H9 (cell line): ENCODE measurements at regions not wholly inside any gene's neighbourhood (a gene's known extent, or its start where the extent isn't known, plus 50 kb on each side); places are given as distances from the start of the nearest gene placed in this dataset.

ENCODE experiments used
- DNase-seq: peaks from one replicate; pipeline ENCODE4 v3.0.0-alpha.2; 2017
- H2AFZ ChIP-seq: one replicate; pipeline ENCODE4 v1.6.1; 2013; ENCODE audit warnings: mild to moderate bottlenecking, low read length, control low read depth, moderate library complexity
- H2AK5ac ChIP-seq: 2 replicates; pipeline ENCODE4 v1.6.1; 2013; ENCODE audit warnings: low read length, control low read depth, mixed read lengths; ENCODE audit not compliant: insufficient read length
- H2BK120ac ChIP-seq: one replicate; pipeline ENCODE4 v1.6.1; 2013; ENCODE audit warnings: low read depth, mild to moderate bottlenecking, low read length, control low read depth, inconsistent platforms; ENCODE audit not compliant: poor library complexity, severe bottlenecking
- H2BK12ac ChIP-seq: 2 replicates; pipeline ENCODE4 v1.6.1; 2013; ENCODE audit warnings: low read length, control low read depth, mixed read lengths, low read depth; ENCODE audit not compliant: insufficient read length
- H2BK15ac ChIP-seq: 2 replicates; pipeline ENCODE4 v1.6.1; 2013; ENCODE audit warnings: low read depth, low read length, control low read depth
- H2BK20ac ChIP-seq: one replicate; pipeline ENCODE4 v1.6.1; 2013; ENCODE audit warnings: low read depth, mild to moderate bottlenecking, low read length, control low read depth, inconsistent platforms; ENCODE audit not compliant: poor library complexity, severe bottlenecking
- H2BK5ac ChIP-seq: 2 replicates; pipeline ENCODE4 v1.6.1; 2013; ENCODE audit warnings: low read length, control low read depth, mixed read lengths; ENCODE audit not compliant: insufficient read length
- H3K14ac ChIP-seq: 2 replicates; pipeline ENCODE4 v1.6.1; 2013; ENCODE audit warnings: low read length, control low read depth; ENCODE audit not compliant: insufficient read depth
- H3K18ac ChIP-seq: 2 replicates; pipeline ENCODE4 v1.6.1; 2013; ENCODE audit warnings: low read depth, mild to moderate bottlenecking, mixed read lengths, low read length, control low read depth; ENCODE audit not compliant: insufficient read length
- H3K23ac ChIP-seq: 2 replicates; pipeline ENCODE4 v1.6.1; 2013; ENCODE audit warnings: low read length, control low read depth, mixed read lengths, low read depth; ENCODE audit not compliant: insufficient read length
- H3K23me2 ChIP-seq: 2 replicates; pipeline ENCODE4 v1.6.1; 2013; ENCODE audit warnings: low read depth, mild to moderate bottlenecking, mixed read lengths, low read length, control low read depth; ENCODE audit not compliant: insufficient read length, poor library complexity, severe bottlenecking
- H3K27ac ChIP-seq: 2 replicates; pipeline ENCODE4 v1.5.1; 2013; ENCODE audit warnings: low read length, control low read depth, mixed read lengths, low read depth; ENCODE audit not compliant: insufficient read length
- H3K27me3 ChIP-seq: 2 replicates; pipeline ENCODE4 v1.6.1; 2013; ENCODE audit warnings: low read length, control low read depth, inconsistent platforms; ENCODE audit not compliant: insufficient read depth
- H3K4ac ChIP-seq: 2 replicates; pipeline ENCODE4 v1.6.1; 2013; ENCODE audit warnings: low read depth, mild to moderate bottlenecking, control low read depth, inconsistent platforms, low read length, moderate library complexity
- H3K4me1 ChIP-seq: 2 replicates; pipeline ENCODE4 v1.6.1; 2013; ENCODE audit warnings: low read length, control low read depth, inconsistent platforms; ENCODE audit not compliant: insufficient read depth
- H3K4me2 ChIP-seq: 2 replicates; pipeline ENCODE4 v1.6.1; 2013; ENCODE audit warnings: low read length, control low read depth, mixed read lengths; ENCODE audit not compliant: insufficient read length, insufficient read depth
- H3K56ac ChIP-seq: 2 replicates; pipeline ENCODE4 v1.6.1; 2013; ENCODE audit warnings: low read depth, mild to moderate bottlenecking, mixed read lengths, low read length, control low read depth; ENCODE audit not compliant: insufficient read length
- H3K79me1 ChIP-seq: 2 replicates; pipeline ENCODE4 v1.6.1; 2013; ENCODE audit warnings: low read depth, mild to moderate bottlenecking, moderate library complexity, low read length, control low read depth, inconsistent platforms; ENCODE audit not compliant: insufficient read depth, poor library complexity, severe bottlenecking
- H3K79me2 ChIP-seq: 2 replicates; pipeline ENCODE4 v1.6.1; 2013; ENCODE audit warnings: low read length, control low read depth, inconsistent platforms; ENCODE audit not compliant: insufficient read depth
- H3K9ac ChIP-seq: 2 replicates; pipeline ENCODE4 v1.6.1; 2013; ENCODE audit warnings: low read length, control low read depth, mixed read lengths; ENCODE audit not compliant: insufficient read length; ENCODE audit errors: extremely low read depth
- H3K9me3 ChIP-seq: one replicate; pipeline ENCODE4 v1.6.1; 2013; ENCODE audit warnings: low read depth, low read length, inconsistent platforms; ENCODE audit not compliant: control insufficient read depth
- H3T11ph ChIP-seq: one replicate; pipeline ENCODE4 v1.6.1; 2013; ENCODE audit warnings: mild to moderate bottlenecking, low read length, control low read depth, inconsistent platforms
- H4K20me1 ChIP-seq: one replicate; pipeline ENCODE4 v1.6.1; 2013; ENCODE audit not compliant: control insufficient read depth, insufficient read length, insufficient read depth
- H4K5ac ChIP-seq: 2 replicates; pipeline ENCODE4 v1.6.1; 2013; ENCODE audit warnings: low read depth, mild to moderate bottlenecking, mixed read lengths, low read length, control low read depth; ENCODE audit not compliant: insufficient read length
- H4K8ac ChIP-seq: replicated peaks from 2 replicates; pipeline ENCODE4 v1.6.1; 2013; ENCODE audit warnings: low read length, control low read depth, mixed read lengths, low read depth; ENCODE audit not compliant: insufficient read length
- H4K91ac ChIP-seq: 2 replicates; pipeline ENCODE4 v1.6.1; 2013; ENCODE audit warnings: low read depth, mild to moderate bottlenecking, moderate library complexity, mixed read lengths, low read length, control low read depth; ENCODE audit not compliant: insufficient read length
- H3K27ac Mint-ChIP-seq, 3 experiments: 2 replicates in 2 of 3; 3 replicates in 1 of 3; pipeline ENCODE4 v1.8.0; 2020 to 2021; ENCODE audit warnings: mixed read lengths in 3 of 3, mild to moderate bottlenecking in 1 of 3, moderate library complexity in 1 of 3
- H3K27me3 Mint-ChIP-seq: 2 replicates; pipeline ENCODE4 v1.8.0; 2021; ENCODE audit warnings: low read depth, mild to moderate bottlenecking, moderate library complexity, mixed read lengths
- H3K36me3 Mint-ChIP-seq, 3 experiments: 2 replicates in 2 of 3; 3 replicates in 1 of 3; pipeline ENCODE4 v1.8.0; 2020 to 2021; ENCODE audit warnings: low read depth in 3 of 3, mixed read lengths in 3 of 3; ENCODE audit not compliant: insufficient read depth in 1 of 3
- H3K4me1 Mint-ChIP-seq, 2 experiments: 2 replicates each; pipeline ENCODE4 v1.8.0; 2020; ENCODE audit warnings: mixed read lengths in 2 of 2
- H3K4me3 Mint-ChIP-seq, 2 experiments: 2 replicates in 1 of 2; 3 replicates in 1 of 2; pipeline ENCODE4 v1.8.0; 2020 to 2021; ENCODE audit warnings: mild to moderate bottlenecking in 2 of 2, mixed read lengths in 2 of 2, moderate library complexity in 1 of 2
- H3K9me3 Mint-ChIP-seq, 2 experiments: 2 replicates in 1 of 2; 3 replicates in 1 of 2; pipeline ENCODE4 v1.8.0; 2020; ENCODE audit warnings: mild to moderate bottlenecking in 2 of 2, mixed read lengths in 2 of 2, moderate library complexity in 1 of 2
- WGBS: extraction: QIAGEN DNeasy Blood & Tissue Kit; methylation state at CpG from one replicate; pipeline ENCODE4 v1.1.7; 2013; ENCODE audit warnings: missing lambda C conversion rate, low lambda C conversion rate, mixed read lengths; ENCODE audit not compliant: insufficient read length; ENCODE audit errors: extremely low coverage; 5-methylcytosine and 5-hydroxymethylcytosine counted together
- TF ChIP-seq, protein P1 (sequence below): fragments of 200-600 bp; sonication (generic); conservative IDR thresholded peaks from 3 replicates; pipeline ENCODE4 v1.8.0; 2021; ENCODE audit warnings: antibody characterized with exemption, mild to moderate bottlenecking

DNA sequence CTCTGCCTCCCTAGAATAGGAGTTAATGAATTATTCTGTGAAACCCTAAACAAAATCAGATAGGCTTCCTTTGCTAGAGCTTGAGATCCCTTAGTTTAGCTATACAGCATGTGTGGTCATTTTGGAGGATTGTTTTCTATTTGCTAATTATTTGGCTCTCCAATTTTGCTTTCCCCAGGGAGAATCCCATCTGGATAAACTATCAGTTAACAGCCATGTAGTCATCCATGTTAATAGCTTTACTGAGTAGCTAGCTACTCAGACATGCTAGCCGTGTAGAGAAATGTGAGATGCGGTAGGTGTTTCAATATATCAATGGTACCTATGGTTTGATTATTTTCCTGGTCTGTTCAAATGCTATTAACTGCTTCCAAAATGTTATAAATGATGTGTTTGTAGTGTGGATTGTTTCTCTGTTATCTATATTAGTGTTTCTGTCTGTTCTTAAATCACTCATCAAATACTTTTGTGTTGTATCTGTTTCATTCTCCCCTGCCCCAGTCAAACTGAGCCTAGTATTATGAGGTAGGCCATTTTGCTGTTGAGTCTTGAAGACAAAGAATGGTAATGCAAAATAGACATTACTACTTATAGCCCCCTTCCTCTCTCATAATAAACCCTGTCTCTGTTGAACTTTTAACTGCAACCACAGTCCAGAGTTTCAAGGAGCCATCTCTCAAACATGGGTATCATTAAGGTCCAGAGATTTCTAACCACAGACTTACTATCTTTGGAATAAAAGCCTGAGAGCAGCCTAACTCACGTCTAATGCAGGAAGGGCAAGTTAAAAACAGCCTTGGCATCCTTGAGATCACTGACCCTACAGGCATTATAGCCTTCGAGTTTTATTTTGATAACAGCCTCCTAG lies 56.1 kb upstream of the GRAMD1B start:
- H3K27me3 Mint-ChIP-seq = peaks cover 5% of the 10 kb centered on the region

More for the DNA sequence above, 56.1 kb upstream of the GRAMD1B start:
- no peak overlapping the region for H2BK15ac ChIP-seq
- H4K8ac ChIP-seq = no peak overlapping the region
- no peak overlapping the region for H2BK12ac ChIP-seq
- Mint-ChIP-seq H3K4me3 (no peak overlapping the region), H3K36me3 (no peaks in the 10 kb centered on the region; a peak in 1 of 7 replicates), H3K27ac (no peak overlapping the region), H3K9me3 (no peaks in the 10 kb centered on the region), H3K4me1 (peaks cover 38 to 42% of the 10 kb centered on the region in 2 experiments)
- H3K23ac ChIP-seq = no peak overlapping the region
- H3K27me3 ChIP-seq = no peaks in the 10 kb centered on the region
- H3K4ac ChIP-seq = no peak overlapping the region
- WGBS = no CpG with 5 or more reads among the region's 4 CpGs
- H2BK5ac ChIP-seq = no peak overlapping the region
- H3K14ac ChIP-seq = no peak overlapping the region
- H3K79me2 ChIP-seq = no peaks in the 10 kb centered on the region
- H2AFZ ChIP-seq = no peak overlapping the region
- no peak overlapping the region for H3K27ac ChIP-seq
- no peak overlapping the region for H2AK5ac ChIP-seq
- no peak overlapping the region for H3K18ac ChIP-seq
- TF ChIP-seq, protein P1, sequence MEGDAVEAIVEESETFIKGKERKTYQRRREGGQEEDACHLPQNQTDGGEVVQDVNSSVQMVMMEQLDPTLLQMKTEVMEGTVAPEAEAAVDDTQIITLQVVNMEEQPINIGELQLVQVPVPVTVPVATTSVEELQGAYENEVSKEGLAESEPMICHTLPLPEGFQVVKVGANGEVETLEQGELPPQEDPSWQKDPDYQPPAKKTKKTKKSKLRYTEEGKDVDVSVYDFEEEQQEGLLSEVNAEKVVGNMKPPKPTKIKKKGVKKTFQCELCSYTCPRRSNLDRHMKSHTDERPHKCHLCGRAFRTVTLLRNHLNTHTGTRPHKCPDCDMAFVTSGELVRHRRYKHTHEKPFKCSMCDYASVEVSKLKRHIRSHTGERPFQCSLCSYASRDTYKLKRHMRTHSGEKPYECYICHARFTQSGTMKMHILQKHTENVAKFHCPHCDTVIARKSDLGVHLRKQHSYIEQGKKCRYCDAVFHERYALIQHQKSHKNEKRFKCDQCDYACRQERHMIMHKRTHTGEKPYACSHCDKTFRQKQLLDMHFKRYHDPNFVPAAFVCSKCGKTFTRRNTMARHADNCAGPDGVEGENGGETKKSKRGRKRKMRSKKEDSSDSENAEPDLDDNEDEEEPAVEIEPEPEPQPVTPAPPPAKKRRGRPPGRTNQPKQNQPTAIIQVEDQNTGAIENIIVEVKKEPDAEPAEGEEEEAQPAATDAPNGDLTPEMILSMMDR = no peak
- no peak overlapping the region for H2BK120ac ChIP-seq
- no peak overlapping the region for H2BK20ac ChIP-seq
- H3K79me1 ChIP-seq = no peaks in the 10 kb centered on the region
- H4K91ac ChIP-seq = no peak overlapping the region
- no peak overlapping the region for H3K56ac ChIP-seq
- no peak overlapping the region for H3K4me2 ChIP-seq
- no peaks in the 10 kb centered on the region for H3K23me2 ChIP-seq
- no peak for DNase-seq
- H3K9ac ChIP-seq = no peak overlapping the region
- H3T11ph ChIP-seq = no peak overlapping the region
- no peaks in the 10 kb centered on the region for H4K20me1 ChIP-seq
- peaks cover 20% of the 10 kb centered on the region; the same call in 1 of the 2 replicates for H3K4me1 ChIP-seq
- no peak overlapping the region for H4K5ac ChIP-seq
- no peaks in the 10 kb centered on the region for H3K9me3 ChIP-seq
